Activated CD4-positive, alpha-beta memory T cell treated with anti-CD3 and anti-CD28 coated beads, Interleukin-2, amount 10 ng/mL, durations not matched to agents 7 days and 5 days (primary cell): ENCODE measurements at regions not wholly inside any gene's neighbourhood (a gene's known extent, or its start where the extent isn't known, plus 50 kb on each side); places are given as distances from the start of the nearest gene placed in this dataset.

Experiments
- CTCF ChIA-PET: fragments of 350-600 bp; sonication (Branson Sonifier 250); formaldehyde crosslinking; loops from one replicate; lab custom pipeline; 2021; ENCODE audit warnings: antibody characterized with exemption, inconsistent platforms; lab: Charles Lee
- POLR2A ChIA-PET: fragments of 350-600 bp; sonication (Branson Sonifier 250); formaldehyde crosslinking; loops from one replicate; lab custom pipeline; 2021; ENCODE audit warnings: antibody characterized with exemption; lab: Charles Lee
- DNase-seq: peaks from one replicate; pipeline ENCODE4 v3.0.0-alpha.2; 2020
- H3K27ac Mint-ChIP-seq: one replicate; pipeline ENCODE4 v1.8.0; 2021; ENCODE audit warnings: mild to moderate bottlenecking, mixed read lengths
- H3K27me3 Mint-ChIP-seq: one replicate; pipeline ENCODE4 v1.8.0; 2021; ENCODE audit warnings: mixed read lengths
- H3K36me3 Mint-ChIP-seq: one replicate; pipeline ENCODE4 v1.8.0; 2021; ENCODE audit warnings: low read depth, mixed read lengths
- H3K4me1 Mint-ChIP-seq: one replicate; pipeline ENCODE4 v1.8.0; 2021; ENCODE audit warnings: mixed read lengths
- H3K4me3 Mint-ChIP-seq: one replicate; pipeline ENCODE4 v1.8.0; 2021; ENCODE audit warnings: mild to moderate bottlenecking, mixed read lengths
- H3K9me3 Mint-ChIP-seq: one replicate; pipeline ENCODE4 v1.8.0; 2021; ENCODE audit warnings: mixed read lengths

DNA sequence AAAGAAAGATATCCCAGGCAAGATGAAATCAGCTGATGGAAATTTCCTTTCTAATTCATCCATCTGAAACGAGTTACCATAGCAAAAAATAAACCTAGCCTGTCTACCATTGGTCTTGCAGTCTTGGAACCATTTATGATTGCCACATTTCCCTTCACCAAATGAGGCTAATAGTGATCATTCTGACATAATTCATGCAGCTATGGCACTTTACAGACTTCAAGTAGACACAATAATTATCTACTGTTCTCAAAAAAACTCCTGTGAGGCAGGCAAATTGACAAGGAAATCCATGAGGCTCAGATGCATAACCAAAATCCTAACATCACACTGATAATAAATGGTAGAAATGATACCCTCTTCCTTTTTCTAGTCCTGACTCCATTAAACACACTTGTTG, 1669.7 kb upstream of the LRRTM1 start:
- H3K27ac Mint-ChIP-seq, result no peak overlapping the region
- no peaks in the 10 kb centered on the region for H3K27me3 Mint-ChIP-seq
- no peaks in the 10 kb centered on the region for H3K36me3 Mint-ChIP-seq
- H3K4me3 Mint-ChIP-seq, result no peak overlapping the region
- no peak for DNase-seq
- no peaks in the 10 kb centered on the region for H3K4me1 Mint-ChIP-seq
- ChIA-PET POLR2A (no interaction called here), CTCF (no interaction called here)
- peaks cover 10% of the 10 kb centered on the region for H3K9me3 Mint-ChIP-seq

DNA sequence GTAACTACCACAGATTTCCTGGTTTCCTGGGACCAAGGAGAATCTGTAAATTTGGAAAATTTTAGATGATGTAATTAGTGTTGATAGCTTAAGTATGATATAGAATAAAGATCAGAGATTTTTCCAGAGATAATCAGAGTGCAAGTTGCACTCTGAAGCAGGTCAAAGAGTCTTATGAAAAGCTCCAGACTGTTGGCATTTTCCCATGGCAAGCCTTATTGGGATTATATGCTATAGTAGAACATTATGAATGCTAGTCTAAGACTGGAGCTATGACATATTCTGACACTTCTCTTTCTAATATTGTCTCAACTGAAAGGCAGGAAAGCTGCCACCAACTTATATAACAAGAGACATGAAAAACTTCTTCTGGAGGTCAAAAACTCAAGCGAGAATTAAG, 1638.3 kb upstream of the LRRTM1 start:
- DNase-seq, result no peak
- Mint-ChIP-seq H3K36me3 (no peaks in the 10 kb centered on the region), H3K27ac (no peak overlapping the region), H3K4me3 (no peak overlapping the region), H3K9me3 (peaks cover 13% of the 10 kb centered on the region), H3K4me1 (no peaks in the 10 kb centered on the region), H3K27me3 (no peaks in the 10 kb centered on the region)
- POLR2A ChIA-PET, result no interaction called here
- CTCF ChIA-PET, result no interaction called here

- CTCF ChIA-PET, result no interaction called here
- no peaks in the 10 kb centered on the region for H3K4me1 Mint-ChIP-seq
- H3K27me3 Mint-ChIP-seq, result no peaks in the 10 kb centered on the region
- H3K36me3 Mint-ChIP-seq, result no peaks in the 10 kb centered on the region
- no peak overlapping the region for H3K4me3 Mint-ChIP-seq
- POLR2A ChIA-PET, result no interaction called here
- H3K9me3 Mint-ChIP-seq, result peaks cover 11% of the 10 kb centered on the region
- DNase-seq, result no peak
- no peak overlapping the region for H3K27ac Mint-ChIP-seq
Observed at GRCh38 chr2:81942136-81942680, 1637.7 kb upstream of the LRRTM1 start.

GRCh38 chr2:81940266-81940955, 1635.9 kb upstream of the LRRTM1 start:
- CTCF ChIA-PET, result no interaction called here
- no peak for DNase-seq
- POLR2A ChIA-PET, result no interaction called here
- no peaks in the 10 kb centered on the region for H3K4me1 Mint-ChIP-seq
- H3K9me3 Mint-ChIP-seq, result peaks cover 12% of the 10 kb centered on the region
- no peaks in the 10 kb centered on the region for H3K36me3 Mint-ChIP-seq
- no peaks in the 10 kb centered on the region for H3K27me3 Mint-ChIP-seq
- no peak overlapping the region for H3K27ac Mint-ChIP-seq
- no peak overlapping the region for H3K4me3 Mint-ChIP-seq

DNA sequence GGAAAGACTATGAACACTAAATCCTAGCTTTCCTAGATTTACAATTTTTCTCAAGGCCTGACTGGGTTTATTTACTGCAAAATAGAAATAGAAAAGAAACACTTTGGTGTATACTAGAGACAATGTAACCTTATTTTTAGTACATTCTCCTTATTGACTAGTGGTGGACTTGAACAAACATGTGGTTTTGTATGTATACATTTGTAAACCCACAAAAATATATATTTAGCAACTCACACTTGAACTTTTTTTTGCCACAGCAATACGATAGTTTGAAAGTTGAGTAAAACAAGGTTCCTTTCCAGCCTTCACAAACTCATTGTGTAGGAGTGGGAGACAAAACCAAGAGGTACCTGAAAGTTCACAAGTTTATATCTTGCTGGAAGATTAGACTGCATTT, 1633.4 kb upstream of the LRRTM1 start:
- ChIA-PET POLR2A (no interaction called here), CTCF (no interaction called here)
- Mint-ChIP-seq H3K27me3 (no peaks in the 10 kb centered on the region), H3K4me1 (no peaks in the 10 kb centered on the region), H3K36me3 (no peaks in the 10 kb centered on the region), H3K4me3 (no peak overlapping the region), H3K27ac (no peak overlapping the region), H3K9me3 (peaks cover 12% of the 10 kb centered on the region)
- DNase-seq, result no peak

DNA sequence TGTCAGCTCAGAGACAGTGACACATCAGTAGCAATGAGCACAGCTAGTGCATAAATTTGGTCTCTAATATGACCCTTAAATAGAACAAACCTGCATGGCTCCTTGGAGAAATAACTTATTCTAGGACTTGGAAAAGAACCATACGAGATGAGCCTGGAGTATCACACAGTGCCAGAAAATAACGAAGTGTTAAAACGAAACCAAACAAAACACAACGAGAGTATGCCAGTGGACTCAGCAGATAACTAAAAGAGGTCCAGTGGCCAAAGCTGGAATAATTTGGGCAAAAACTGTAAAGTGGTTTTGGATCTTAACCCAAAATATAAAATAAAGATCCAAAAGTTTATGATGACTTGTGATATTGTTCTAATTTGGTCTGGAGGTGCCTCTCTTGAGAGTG, 1599.0 kb upstream of the LRRTM1 start:
- ChIA-PET CTCF (no interaction called here), POLR2A (no interaction called here)
- Mint-ChIP-seq H3K27me3 (no peaks in the 10 kb centered on the region), H3K36me3 (no peaks in the 10 kb centered on the region), H3K9me3 (peaks cover 3% of the 10 kb centered on the region), H3K4me1 (no peaks in the 10 kb centered on the region), H3K4me3 (no peak overlapping the region), H3K27ac (no peak overlapping the region)
- DNase-seq, result no peak

- ChIA-PET POLR2A (no interaction called here), CTCF (no interaction called here)
- Mint-ChIP-seq H3K27ac (no peak overlapping the region), H3K4me3 (no peak overlapping the region), H3K9me3 (peaks cover 5% of the 10 kb centered on the region), H3K36me3 (no peaks in the 10 kb centered on the region), H3K27me3 (no peaks in the 10 kb centered on the region), H3K4me1 (no peaks in the 10 kb centered on the region)
- no peak for DNase-seq
Observed at GRCh38 chr2:81901017-81901416, 1596.5 kb upstream of the LRRTM1 start.

GRCh38 chr2:81895620-81896250, 1591.2 kb upstream of the LRRTM1 start:
- Mint-ChIP-seq H3K27me3 (no peaks in the 10 kb centered on the region), H3K9me3 (peaks cover 10% of the 10 kb centered on the region), H3K36me3 (no peaks in the 10 kb centered on the region), H3K4me1 (no peaks in the 10 kb centered on the region), H3K4me3 (no peak overlapping the region), H3K27ac (no peak overlapping the region)
- CTCF ChIA-PET, result no interaction called here
- DNase-seq, result no peak
- POLR2A ChIA-PET, result no interaction called here

DNA sequence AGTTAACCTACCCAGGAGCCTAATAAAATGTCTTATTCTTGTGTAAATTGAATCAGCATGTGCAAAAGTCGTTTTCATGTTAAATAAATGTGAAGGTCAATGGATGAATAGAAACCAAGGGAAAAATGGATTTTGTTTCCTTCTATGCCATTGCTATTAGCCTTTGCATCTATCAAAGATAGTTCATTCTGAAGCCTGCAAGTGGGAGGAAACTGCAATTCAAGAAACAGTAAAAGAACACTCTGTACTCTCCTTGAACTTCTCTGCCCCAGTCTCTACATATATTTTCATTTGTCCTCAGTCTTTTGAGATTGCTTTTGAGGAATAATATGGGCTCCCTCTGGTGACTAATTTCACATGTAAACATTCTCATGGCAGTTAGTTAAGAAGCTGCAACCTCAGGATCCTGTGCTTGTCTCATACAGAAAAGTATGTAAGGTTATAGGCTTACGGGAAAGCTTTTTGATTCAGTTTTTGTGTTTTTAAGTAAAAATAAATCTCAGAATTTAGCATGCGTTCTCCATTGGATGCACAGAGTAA, 1590.0 kb upstream of the LRRTM1 start:
- H3K27me3 Mint-ChIP-seq, result no peaks in the 10 kb centered on the region
- CTCF ChIA-PET, result no interaction called here
- peaks cover 10% of the 10 kb centered on the region for H3K9me3 Mint-ChIP-seq
- no peak overlapping the region for H3K4me3 Mint-ChIP-seq
- POLR2A ChIA-PET, result no interaction called here
- H3K36me3 Mint-ChIP-seq, result no peaks in the 10 kb centered on the region
- no peak overlapping the region for H3K27ac Mint-ChIP-seq
- DNase-seq, result no peak
- no peaks in the 10 kb centered on the region for H3K4me1 Mint-ChIP-seq

GRCh38 chr2:81876624-81877023, 1572.1 kb upstream of the LRRTM1 start:
- H3K4me1 Mint-ChIP-seq, result no peaks in the 10 kb centered on the region
- no peak for DNase-seq
- POLR2A ChIA-PET, result no interaction called here
- peaks cover 5% of the 10 kb centered on the region for H3K9me3 Mint-ChIP-seq
- H3K4me3 Mint-ChIP-seq, result no peak overlapping the region
- H3K27me3 Mint-ChIP-seq, result no peaks in the 10 kb centered on the region
- CTCF ChIA-PET, result no interaction called here
- no peaks in the 10 kb centered on the region for H3K36me3 Mint-ChIP-seq
- no peak overlapping the region for H3K27ac Mint-ChIP-seq

DNA sequence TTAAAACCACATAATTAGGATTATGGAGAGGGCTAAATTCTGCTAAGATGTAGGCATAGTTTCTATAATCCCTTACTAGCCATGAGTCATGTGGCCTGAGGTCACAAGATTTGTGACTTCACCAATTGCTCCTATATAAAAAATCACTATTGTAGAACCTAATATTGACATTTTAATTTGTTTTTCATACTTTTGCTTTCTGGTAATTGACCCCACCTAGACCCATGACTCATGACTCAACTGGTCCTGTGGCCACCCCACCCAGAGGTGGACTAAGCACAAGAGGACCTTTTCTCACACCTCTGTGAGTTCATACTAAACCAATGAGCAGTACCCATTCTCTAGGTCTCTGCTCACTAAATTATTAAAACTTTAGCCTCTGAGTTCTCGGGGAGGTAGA, 1567.5 kb upstream of the LRRTM1 start:
- ChIA-PET CTCF (no interaction called here), POLR2A (no interaction called here)
- no peaks in the 10 kb centered on the region for H3K27me3 Mint-ChIP-seq
- H3K4me1 Mint-ChIP-seq, result no peaks in the 10 kb centered on the region
- H3K36me3 Mint-ChIP-seq, result no peaks in the 10 kb centered on the region
- no peak overlapping the region for H3K4me3 Mint-ChIP-seq
- H3K27ac Mint-ChIP-seq, result no peak overlapping the region
- no peak for DNase-seq
- H3K9me3 Mint-ChIP-seq, result peaks cover 9% of the 10 kb centered on the region

DNA sequence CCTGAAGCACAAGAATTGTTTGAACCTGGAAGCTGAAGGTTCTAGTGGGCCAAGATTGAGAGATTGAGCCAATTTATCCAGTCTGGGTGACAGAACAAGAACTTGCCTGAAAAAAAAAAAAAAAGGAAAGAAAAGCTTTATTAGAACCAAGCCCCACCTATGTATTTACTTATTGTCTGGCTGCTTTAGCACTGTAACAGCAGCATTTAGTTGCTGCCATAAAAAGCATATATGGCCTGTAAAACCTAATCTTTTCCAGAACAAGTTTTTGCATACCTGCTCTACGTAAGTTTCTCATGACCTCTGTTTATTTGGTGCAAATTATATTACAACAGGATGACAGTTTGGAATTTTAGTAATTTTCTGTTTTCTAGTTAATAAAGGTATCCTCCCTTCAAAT, 1565.6 kb upstream of the LRRTM1 start:
- no peaks in the 10 kb centered on the region for H3K36me3 Mint-ChIP-seq
- ChIA-PET POLR2A (no interaction called here), CTCF (no interaction called here)
- no peak overlapping the region for H3K4me3 Mint-ChIP-seq
- no peaks in the 10 kb centered on the region for H3K4me1 Mint-ChIP-seq
- H3K9me3 Mint-ChIP-seq, result peaks cover 9% of the 10 kb centered on the region
- DNase-seq, result no peak
- H3K27ac Mint-ChIP-seq, result no peak overlapping the region
- no peaks in the 10 kb centered on the region for H3K27me3 Mint-ChIP-seq

DNA sequence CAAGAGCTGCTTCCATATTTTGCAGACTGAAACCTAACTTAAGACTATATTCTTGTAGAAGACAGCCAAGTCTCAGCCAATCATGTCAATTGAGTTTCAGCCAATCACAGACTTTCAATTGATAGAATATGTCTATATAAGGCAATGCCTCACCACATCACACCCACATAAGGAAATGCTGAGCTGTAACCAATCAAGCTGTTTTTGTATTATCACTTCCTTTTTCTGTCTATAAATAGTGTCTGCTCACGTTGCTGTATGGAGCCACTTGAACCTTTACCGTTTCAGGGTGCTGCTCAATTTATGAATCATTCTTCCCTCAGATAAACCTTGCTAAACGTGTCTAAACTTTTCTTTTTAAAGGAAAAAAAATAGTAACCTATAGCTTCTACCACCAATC, 1554.4 kb upstream of the LRRTM1 start:
- POLR2A ChIA-PET, result no interaction called here
- H3K4me3 Mint-ChIP-seq, result no peak overlapping the region
- H3K4me1 Mint-ChIP-seq, result no peaks in the 10 kb centered on the region
- H3K36me3 Mint-ChIP-seq, result no peaks in the 10 kb centered on the region
- no peak overlapping the region for H3K27ac Mint-ChIP-seq
- CTCF ChIA-PET, result no interaction called here
- H3K9me3 Mint-ChIP-seq, result peaks cover 11% of the 10 kb centered on the region
- DNase-seq, result no peak
- no peaks in the 10 kb centered on the region for H3K27me3 Mint-ChIP-seq

DNA sequence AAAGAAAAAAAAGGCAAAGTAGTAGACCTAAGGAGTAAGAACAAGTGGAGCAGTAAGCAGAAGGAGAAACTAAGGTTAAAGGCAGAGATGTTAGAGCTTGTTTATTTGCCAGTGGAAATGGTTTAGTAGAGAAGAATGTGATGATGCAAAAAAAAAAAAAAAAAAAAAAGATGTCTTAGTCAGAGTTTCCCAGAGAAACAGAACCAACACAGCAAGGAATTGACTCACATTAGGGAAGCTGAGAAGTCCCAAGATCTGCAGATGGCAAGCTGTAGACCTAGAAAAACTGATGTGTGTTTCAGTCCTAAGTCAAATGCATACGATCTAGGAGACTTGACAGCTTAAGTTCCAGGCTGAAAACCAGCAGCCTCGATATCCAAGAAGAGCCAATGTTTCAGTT, 1548.8 kb upstream of the LRRTM1 start:
- Mint-ChIP-seq H3K27ac (no peak overlapping the region), H3K36me3 (no peaks in the 10 kb centered on the region), H3K9me3 (no peaks in the 10 kb centered on the region), H3K4me1 (no peaks in the 10 kb centered on the region), H3K27me3 (no peaks in the 10 kb centered on the region), H3K4me3 (no peak overlapping the region)
- ChIA-PET POLR2A (no interaction called here), CTCF (no interaction called here)
- DNase-seq, result no peak
